ENCODE measurements at regions not wholly inside any gene's neighbourhood (a gene's known extent, or its start where the extent isn't known, plus 50 kb on each side); places are given as distances from the start of the nearest gene placed in this dataset.

- Mint-ChIP-seq H3K9me3 (peaks cover 18% of the 10 kb centered on the region), H3K36me3 (no peaks in the 10 kb centered on the region), H3K4me1 (ENCODE audit: low read depth) (no peaks in the 10 kb centered on the region), H3K4me3 (no peak overlapping the region), H3K27me3 (peaks cover 2% of the 10 kb centered on the region), H3K27ac (no peak overlapping the region)
- POLR2A ChIA-PET = no interaction called here
- DNase-seq = no peak
- CTCF ChIA-PET = no interaction called here
- intact Hi-C loops (cut with micrococcal nuclease) = no loop called here
Measured at GRCh38 chr11:15526859-15527450, 412.2 kb downstream of the INSC start.

GRCh38 chr11:15532432-15532831 is 417.7 kb downstream of the INSC start:
- Mint-ChIP-seq H3K4me1 (ENCODE audit: low read depth) (no peaks in the 10 kb centered on the region), H3K27ac (no peak overlapping the region), H3K27me3 (no peaks in the 10 kb centered on the region), H3K36me3 (no peaks in the 10 kb centered on the region), H3K9me3 (no peaks in the 10 kb centered on the region), H3K4me3 (no peak overlapping the region)
- ChIA-PET CTCF (no interaction called here), POLR2A (no interaction called here)
- no peak for DNase-seq
- intact Hi-C loops (cut with micrococcal nuclease) = no loop called here

GRCh38 chr11:15534266-15534665 is 419.5 kb downstream of the INSC start:
- Mint-ChIP-seq H3K9me3 (no peaks in the 10 kb centered on the region), H3K36me3 (no peaks in the 10 kb centered on the region), H3K4me1 (ENCODE audit: low read depth) (no peaks in the 10 kb centered on the region), H3K27ac (no peak overlapping the region), H3K27me3 (no peaks in the 10 kb centered on the region), H3K4me3 (no peak overlapping the region)
- CTCF ChIA-PET = no interaction called here
- POLR2A ChIA-PET = no interaction called here
- intact Hi-C loops (cut with micrococcal nuclease) = no loop called here
- DNase-seq = no peak

GRCh38 chr11:15535414-15535813 is 420.7 kb downstream of the INSC start:
- no peak overlapping the region for H3K27ac Mint-ChIP-seq
- no peak overlapping the region for H3K4me3 Mint-ChIP-seq
- no peak for DNase-seq
- no peaks in the 10 kb centered on the region for H3K27me3 Mint-ChIP-seq
- H3K36me3 Mint-ChIP-seq = no peaks in the 10 kb centered on the region
- no peaks in the 10 kb centered on the region for H3K4me1 Mint-ChIP-seq (ENCODE audit: low read depth)
- intact Hi-C loops (cut with micrococcal nuclease) = no loop called here
- ChIA-PET CTCF (no interaction called here), POLR2A (no interaction called here)
- H3K9me3 Mint-ChIP-seq = no peaks in the 10 kb centered on the region

- no peaks in the 10 kb centered on the region for H3K4me1 Mint-ChIP-seq (ENCODE audit: low read depth)
- H3K36me3 Mint-ChIP-seq = no peaks in the 10 kb centered on the region
- CTCF ChIA-PET = no interaction called here
- no peaks in the 10 kb centered on the region for H3K9me3 Mint-ChIP-seq
- no peak for DNase-seq
- no peak overlapping the region for H3K4me3 Mint-ChIP-seq
- no peaks in the 10 kb centered on the region for H3K27me3 Mint-ChIP-seq
- POLR2A ChIA-PET = no interaction called here
- H3K27ac Mint-ChIP-seq = no peak overlapping the region
- intact Hi-C loops (cut with micrococcal nuclease) = no loop called here
Measured at GRCh38 chr11:15536438-15536837, 421.7 kb downstream of the INSC start.

GRCh38 chr11:15539645-15540044 is 424.9 kb downstream of the INSC start:
- Mint-ChIP-seq H3K36me3 (no peaks in the 10 kb centered on the region), H3K9me3 (no peaks in the 10 kb centered on the region), H3K27me3 (no peaks in the 10 kb centered on the region), H3K4me1 (ENCODE audit: low read depth) (no peaks in the 10 kb centered on the region), H3K27ac (no peak overlapping the region), H3K4me3 (no peak overlapping the region)
- DNase-seq = no peak
- intact Hi-C loops (cut with micrococcal nuclease) = no loop called here
- CTCF ChIA-PET = no interaction called here
- POLR2A ChIA-PET = no interaction called here

- Mint-ChIP-seq H3K9me3 (no peaks in the 10 kb centered on the region), H3K4me3 (no peak overlapping the region), H3K27me3 (no peaks in the 10 kb centered on the region), H3K4me1 (ENCODE audit: low read depth) (no peaks in the 10 kb centered on the region), H3K36me3 (no peaks in the 10 kb centered on the region), H3K27ac (no peak overlapping the region)
- no peak for DNase-seq
- intact Hi-C loops (cut with micrococcal nuclease) = no loop called here
- ChIA-PET POLR2A (no interaction called here), CTCF (no interaction called here)
Measured at GRCh38 chr11:15541079-15541478, 426.4 kb downstream of the INSC start.

GRCh38 chr11:15544353-15544752 is 429.6 kb downstream of the INSC start:
- Mint-ChIP-seq H3K9me3 (no peaks in the 10 kb centered on the region), H3K36me3 (no peaks in the 10 kb centered on the region), H3K27ac (no peak overlapping the region), H3K4me3 (no peak overlapping the region), H3K4me1 (ENCODE audit: low read depth) (no peaks in the 10 kb centered on the region), H3K27me3 (no peaks in the 10 kb centered on the region)
- no peak for DNase-seq
- CTCF ChIA-PET = no interaction called here
- intact Hi-C loops (cut with micrococcal nuclease) = no loop called here
- POLR2A ChIA-PET = no interaction called here

DNA sequence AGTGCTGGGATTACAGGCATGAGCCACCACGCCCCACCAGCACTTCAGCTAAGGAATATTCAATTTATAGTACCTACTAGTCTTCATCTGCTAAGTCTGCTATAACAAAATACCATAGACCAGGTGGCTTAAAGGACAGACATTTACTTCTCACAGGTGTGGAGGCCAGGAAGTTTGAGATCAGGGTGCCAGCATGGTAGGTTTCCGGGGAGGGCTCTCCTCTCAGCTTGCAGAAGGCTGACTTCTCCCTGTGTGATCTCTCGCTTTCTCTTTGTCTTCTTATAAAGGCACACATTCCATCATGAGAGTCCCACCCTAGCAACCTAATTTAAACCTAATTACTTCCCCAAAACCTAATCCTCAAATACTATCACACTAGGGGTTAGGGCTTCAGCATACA is 433.0 kb downstream of the INSC start:
- Mint-ChIP-seq H3K27ac (no peak overlapping the region), H3K36me3 (no peaks in the 10 kb centered on the region), H3K27me3 (no peaks in the 10 kb centered on the region), H3K9me3 (no peaks in the 10 kb centered on the region), H3K4me1 (ENCODE audit: low read depth) (no peaks in the 10 kb centered on the region), H3K4me3 (no peak overlapping the region)
- CTCF ChIA-PET = no interaction called here
- intact Hi-C loops (cut with micrococcal nuclease) = no loop called here
- POLR2A ChIA-PET = no interaction called here
- no peak for DNase-seq

- intact Hi-C loops (cut with micrococcal nuclease) = no loop called here
- no peak overlapping the region for H3K4me3 Mint-ChIP-seq
- ChIA-PET CTCF (no interaction called here), POLR2A (no interaction called here)
- H3K27ac Mint-ChIP-seq = no peak overlapping the region
- H3K36me3 Mint-ChIP-seq = no peaks in the 10 kb centered on the region
- DNase-seq = no peak
- no peaks in the 10 kb centered on the region for H3K4me1 Mint-ChIP-seq (ENCODE audit: low read depth)
- H3K27me3 Mint-ChIP-seq = no peaks in the 10 kb centered on the region
- no peaks in the 10 kb centered on the region for H3K9me3 Mint-ChIP-seq
Measured at GRCh38 chr11:15551901-15552851, 437.5 kb downstream of the INSC start.

DNA sequence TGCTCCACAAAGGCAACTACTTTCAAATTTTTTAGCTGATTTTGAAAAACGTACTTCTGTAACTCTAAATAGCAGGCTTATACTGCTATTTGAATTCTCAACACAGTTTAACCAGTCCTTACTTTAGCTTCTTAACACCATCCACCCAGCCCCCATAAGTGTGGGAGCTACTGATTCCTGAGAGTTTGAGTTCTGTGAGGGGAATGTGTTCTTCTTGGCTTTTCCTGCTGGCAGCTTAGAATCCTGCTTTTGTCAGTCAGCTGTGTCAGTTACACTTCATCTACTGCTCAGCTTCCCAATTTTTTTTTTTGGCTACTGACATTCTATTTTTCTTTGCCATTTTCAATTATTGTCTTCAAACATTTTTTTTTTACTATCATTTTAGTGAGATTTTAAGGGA is 440.4 kb downstream of the INSC start:
- ChIA-PET POLR2A (no interaction called here), CTCF (interaction anchor here (0.7 kb wide), 1 partner anchor 177 kb away, joined by 3 read pairs; no protein-coding TSS in a partner anchor)
- Mint-ChIP-seq H3K27me3 (no peaks in the 10 kb centered on the region), H3K9me3 (no peaks in the 10 kb centered on the region), H3K4me3 (no peak overlapping the region), H3K27ac (no peak overlapping the region), H3K36me3 (no peaks in the 10 kb centered on the region), H3K4me1 (ENCODE audit: low read depth) (no peaks in the 10 kb centered on the region)
- intact Hi-C loops (cut with micrococcal nuclease) = no loop called here
- no peak for DNase-seq

GRCh38 chr11:15557457-15558230 is 442.9 kb downstream of the INSC start:
- Mint-ChIP-seq H3K36me3 (no peaks in the 10 kb centered on the region), H3K4me3 (no peak overlapping the region), H3K27ac (no peak overlapping the region), H3K27me3 (no peaks in the 10 kb centered on the region), H3K4me1 (ENCODE audit: low read depth) (no peaks in the 10 kb centered on the region), H3K9me3 (no peaks in the 10 kb centered on the region)
- no peak for DNase-seq
- intact Hi-C loops (cut with micrococcal nuclease) = no loop called here
- CTCF ChIA-PET = no interaction called here
- POLR2A ChIA-PET = no interaction called here

All from activated CD4-positive, alpha-beta memory T cell treated with anti-CD3 and anti-CD28 coated beads for 36 hours (primary cell).